NCI-H524 (cell line): ENCODE measurements at regions not wholly inside any gene's neighbourhood (a gene's known extent, or its start where the extent isn't known, plus 50 kb on each side); places are given as distances from the start of the nearest gene placed in this dataset.
A peak's percentile ranks its signal among the peaks of the same experiment; 100 is the strongest.

ENCODE experiments used
- DNase-seq, 2 experiments: peaks; one replicate each; lab custom pipeline; 2025; lab: John Stamatoyannopoulos, UW

- DNase-seq = no peak
These were observed 128.2 kb upstream of the IRX4 start for GRCh38 chr5:2010940-2011339.

DNA sequence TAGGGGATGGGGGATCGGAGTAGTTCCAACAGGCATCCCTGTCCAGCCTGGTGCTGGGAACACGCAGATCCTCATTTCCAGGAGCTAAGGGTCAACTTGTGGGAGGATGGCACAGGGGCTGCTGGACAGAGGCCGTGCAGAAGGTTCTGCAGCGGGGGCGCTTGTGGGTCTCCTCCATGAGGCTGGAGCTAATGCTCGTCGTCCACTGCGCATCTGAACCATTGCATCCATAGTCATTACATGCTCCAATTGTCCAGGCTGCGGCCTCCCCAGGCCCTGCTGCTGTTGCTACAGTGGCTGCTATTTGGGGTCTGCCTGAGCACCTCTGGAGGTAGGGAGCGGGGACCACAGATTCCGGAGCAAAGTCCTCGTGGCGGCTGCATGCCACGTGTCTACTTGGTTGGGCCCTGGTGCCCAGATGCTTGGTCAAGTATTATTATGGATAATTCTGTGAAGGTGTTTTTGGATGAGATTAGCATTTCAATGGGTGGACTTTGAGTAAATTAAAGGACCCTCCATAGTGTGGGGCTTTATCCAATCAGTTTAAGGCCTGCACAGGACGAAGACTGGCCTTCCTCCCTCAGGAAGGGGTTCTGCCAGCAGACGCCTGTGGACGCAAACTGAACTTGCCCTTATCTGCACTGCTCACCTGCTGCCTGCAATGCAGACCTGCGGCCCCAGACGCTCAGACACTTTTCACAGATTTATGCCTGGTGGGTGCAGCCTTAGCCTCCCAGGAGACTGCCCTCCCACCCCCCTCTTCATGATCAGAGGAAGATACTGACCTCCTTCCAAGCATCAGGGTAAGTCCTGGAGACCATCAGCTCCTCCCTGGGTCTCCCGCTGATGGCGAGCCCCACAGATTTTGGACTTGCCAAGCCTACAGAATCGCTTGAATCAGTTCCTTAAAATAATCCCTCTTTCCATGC is 127.5 kb upstream of the IRX4 start:
- DNase-seq = no peak

DNA sequence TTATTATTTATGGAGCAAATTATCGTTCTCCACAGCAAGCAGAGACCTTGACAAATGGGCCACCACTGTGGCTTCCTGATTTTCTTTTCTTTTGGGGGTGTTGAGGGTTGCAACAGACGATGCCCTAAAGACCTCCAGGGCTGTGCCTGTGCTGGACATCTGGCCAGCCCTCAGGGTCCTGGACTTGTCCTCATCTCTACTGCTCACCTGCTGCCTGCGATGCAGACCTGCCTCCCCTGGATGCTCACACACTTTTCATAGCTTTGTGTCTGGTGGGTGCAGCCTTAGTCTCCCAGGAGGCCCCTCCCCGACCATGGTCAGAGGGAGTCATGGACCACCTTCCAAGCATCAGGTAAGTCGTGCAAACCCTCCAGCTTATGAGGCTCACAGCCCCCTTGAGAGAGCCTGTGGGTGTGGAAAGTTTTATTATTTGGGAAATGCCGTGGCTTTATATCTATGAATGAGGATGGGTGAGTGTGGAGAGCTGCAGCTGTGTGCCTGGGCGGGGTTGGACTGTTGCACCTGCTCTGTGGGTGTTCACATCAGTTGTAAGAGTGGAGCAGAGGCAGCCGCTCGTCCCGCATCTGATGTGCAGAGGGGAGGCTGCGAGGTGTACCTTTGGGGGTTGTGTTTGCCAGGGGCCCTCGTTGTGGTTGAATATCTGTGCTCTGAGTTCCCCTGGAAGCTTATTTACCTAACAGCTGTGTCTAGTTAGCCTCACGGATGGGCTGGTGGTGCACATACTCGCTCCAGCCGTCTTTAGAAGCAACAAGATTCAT is 126.3 kb upstream of the IRX4 start:
- no peak for DNase-seq

- DNase-seq = no peak
These were observed 125.3 kb upstream of the IRX4 start for GRCh38 chr5:2007878-2008501.

- peak in 1 of 2 experiments; percentile 30 for DNase-seq
These were observed 124.8 kb upstream of the IRX4 start for GRCh38 chr5:2007496-2007877.

- no peak for DNase-seq
These were observed 124.2 kb upstream of the IRX4 start for GRCh38 chr5:2006971-2007291.

- peak in 1 of 2 experiments; percentile 53 for DNase-seq
These were observed 123.7 kb upstream of the IRX4 start for GRCh38 chr5:2006193-2006970.

DNA sequence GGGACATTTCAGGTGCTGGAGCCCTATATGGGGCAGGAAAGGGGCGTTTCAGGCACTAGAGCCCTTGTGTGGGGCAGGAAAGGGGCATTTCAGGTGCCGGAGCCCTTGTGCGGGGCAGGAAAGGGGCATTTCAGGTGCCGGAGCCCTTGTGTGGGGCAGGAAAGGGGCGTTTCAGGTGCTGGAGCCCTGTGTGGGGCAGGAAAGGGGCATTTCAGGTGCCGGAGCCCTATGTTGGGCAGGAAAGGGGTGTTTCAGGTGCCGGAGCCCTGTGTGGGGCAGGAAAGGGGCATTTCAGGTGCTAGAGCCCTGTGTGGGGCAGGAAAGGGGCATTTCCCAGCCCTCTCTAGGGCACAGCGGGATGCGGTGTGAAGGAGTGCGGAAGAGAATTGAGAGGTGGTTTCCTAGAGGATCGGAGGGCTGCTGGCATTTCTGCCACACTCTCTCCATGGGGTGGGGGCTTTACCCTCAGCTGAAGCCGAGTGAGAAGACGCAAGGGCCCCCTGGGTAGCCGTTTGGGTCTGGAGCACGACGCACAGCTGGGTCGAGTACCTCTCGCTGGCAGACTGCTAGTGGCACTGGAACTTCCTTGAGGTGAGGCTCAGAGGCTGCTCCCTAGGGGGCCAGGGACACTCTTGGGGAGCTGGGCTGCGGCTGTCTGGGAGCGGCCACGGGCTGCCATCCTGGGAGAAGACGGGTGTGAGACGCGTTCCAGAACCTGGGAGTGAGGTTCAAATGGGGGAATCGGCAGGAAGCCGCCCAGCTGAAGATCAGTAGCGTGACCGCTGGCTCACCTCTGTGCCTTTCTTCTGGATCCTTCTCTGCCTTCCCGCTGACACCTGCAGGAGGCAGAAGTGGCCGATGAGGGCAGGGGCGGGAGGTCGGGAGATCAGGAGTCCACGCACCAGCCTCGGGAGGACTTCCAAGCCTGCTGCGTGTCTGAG is 122.6 kb upstream of the IRX4 start:
- no peak for DNase-seq

DNA sequence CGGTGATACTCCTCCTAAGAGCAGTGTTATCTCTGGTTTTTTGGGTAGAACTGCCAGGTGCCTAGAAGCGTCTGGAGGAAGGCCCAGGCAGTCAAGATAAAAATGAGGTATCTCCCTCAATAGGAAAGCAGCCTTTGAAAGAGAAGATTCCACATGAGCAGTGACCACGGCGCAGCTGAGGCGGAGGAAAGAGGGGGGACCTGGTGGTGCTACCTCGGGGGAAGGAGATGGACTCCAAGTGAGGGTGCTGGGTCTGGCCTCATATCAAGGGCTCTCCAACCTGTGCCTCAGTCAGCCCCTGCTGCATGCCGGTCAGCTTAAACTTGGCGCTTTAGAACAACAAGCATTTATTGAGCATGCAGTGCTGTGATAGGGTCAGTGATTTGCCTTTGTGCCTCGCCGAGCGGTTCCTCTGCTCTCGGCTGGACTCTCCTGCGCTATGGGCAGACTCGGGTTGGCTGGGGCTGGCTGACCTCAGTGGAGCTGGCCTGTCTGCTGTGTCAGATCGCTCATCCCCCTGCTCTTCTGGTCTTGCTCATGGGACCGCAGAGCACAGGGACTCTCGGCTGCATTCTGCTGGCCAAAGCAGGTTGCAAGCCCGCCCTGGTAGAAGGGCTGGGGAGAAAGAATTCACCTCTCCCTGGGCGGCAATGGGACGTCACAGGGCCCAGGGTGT is 121.1 kb upstream of the IRX4 start:
- no peak for DNase-seq

DNA sequence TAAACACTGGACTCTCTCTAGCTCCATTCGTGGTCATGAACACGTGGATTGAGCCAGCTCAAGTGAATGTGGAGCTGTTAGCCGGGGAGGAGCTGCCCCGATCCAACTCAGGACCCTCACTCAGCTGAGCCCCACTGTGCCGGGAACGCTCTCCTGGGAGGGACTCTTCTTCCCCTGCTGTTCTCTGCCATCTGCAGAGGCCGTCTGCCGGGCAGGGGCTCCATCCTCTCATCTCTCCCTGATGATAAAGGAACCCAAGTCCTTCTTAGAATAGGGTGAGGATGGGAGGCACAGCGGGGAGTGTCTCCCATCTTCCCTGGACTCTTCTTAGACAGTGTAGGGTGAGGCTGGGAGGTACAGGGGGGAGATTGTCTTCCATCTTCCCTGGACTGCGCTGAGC is 120.5 kb upstream of the IRX4 start:
- DNase-seq = no peak

GRCh38 chr5:2001300-2001699 is 118.6 kb upstream of the IRX4 start:
- no peak for DNase-seq

GRCh38 chr5:2000591-2000990 is 117.9 kb upstream of the IRX4 start:
- DNase-seq = no peak

- DNase-seq = no peak
These were observed 117.1 kb upstream of the IRX4 start for GRCh38 chr5:1999794-2000193.

DNA sequence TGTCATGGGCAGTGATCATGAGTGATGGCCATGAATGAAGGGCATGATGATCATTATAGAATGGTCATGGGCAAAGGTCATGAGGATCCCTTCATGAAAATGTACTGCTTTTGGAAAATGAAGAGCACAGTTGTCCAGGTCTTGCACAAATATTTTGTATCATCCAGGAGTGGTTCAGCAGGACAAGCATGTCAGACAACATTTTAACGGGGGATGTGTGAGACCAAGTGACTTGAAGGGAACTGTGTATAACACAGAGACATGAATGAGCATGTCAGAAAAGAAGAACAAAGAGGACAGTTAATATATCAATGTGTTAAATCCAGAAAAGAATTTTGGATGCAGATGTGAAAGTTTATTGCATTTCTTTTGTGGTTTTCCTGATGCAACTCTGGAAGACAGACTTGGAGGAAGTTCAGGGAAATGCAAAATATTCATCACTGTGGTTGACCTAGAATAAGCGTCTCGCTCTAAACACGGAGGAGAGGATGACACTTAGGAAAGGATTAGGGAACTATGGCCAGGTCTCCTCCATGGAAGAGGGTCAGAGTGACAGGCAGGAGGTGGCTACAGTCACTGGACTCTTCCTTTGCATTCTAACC is 116.1 kb upstream of the IRX4 start:
- no peak for DNase-seq

DNA sequence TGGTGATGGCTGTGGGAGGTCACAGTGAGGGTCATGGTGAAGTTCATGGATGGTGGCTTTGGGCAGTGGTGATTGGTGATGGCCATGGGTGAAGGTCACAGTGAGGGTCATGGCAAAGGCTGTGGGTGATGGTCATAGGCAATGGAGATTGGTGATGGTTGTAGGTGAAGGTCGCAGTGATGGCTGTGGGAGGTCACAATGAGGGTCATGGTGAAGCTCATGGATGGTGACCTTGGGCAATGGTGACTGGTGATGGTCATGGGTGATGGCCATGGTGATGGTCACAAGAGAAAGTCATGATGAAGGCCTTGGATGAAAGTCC is 115.6 kb upstream of the IRX4 start:
- no peak for DNase-seq

DNA sequence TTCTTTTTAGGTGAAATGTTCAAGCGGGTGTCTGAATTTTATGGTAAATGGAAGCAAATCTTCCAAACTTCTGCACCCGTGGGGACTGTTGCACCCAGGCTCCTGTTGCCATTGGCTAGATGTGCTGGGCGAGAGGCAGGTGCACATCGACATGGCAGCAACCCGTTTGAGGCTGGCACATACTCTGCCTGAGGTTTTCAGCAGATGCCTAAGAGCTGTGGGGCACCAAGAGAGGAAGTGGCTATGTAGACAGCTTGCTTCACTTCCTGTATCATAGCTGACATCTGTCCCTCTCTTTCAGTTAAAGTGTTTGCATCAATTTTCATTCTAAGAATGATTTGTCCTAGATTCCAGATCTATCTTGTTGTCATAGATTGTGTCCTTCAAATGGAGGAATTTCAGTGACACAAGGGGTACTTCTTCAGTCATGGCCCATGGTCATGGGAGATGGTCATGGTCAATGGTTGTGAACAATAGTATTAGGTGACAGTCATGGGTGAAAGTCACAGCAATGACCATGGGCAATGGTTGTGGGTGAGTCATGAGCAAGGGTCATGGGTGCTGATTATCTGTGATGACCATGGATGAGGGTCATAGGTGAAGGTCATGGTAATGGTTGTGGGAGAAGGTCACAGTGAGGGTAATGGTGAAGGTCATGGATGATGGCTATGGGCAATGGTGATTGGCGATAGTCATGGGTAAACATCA is 115.1 kb upstream of the IRX4 start:
- no peak for DNase-seq

DNA sequence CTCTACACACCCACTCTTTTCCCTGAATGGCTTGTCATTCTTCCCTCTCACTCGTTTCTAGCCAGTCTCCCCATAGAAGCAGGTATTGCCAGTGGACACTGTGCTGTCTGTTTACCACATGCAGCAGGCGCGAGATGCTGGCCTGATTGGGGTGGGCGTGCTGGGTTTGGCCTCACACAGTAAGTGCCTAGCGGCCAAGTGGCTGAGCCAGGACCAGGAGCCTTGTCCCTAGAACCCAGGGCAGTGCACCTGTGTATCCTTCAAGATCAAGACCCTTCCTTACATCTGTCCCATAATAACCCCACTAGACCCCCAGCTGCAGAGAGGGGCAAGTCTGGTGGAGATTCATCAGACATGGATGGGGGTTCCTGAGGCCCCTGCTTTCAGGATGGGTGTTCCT is 112.8 kb upstream of the IRX4 start:
- DNase-seq = no peak

GRCh38 chr5:1987471-1987870 is 104.7 kb upstream of the IRX4 start:
- DNase-seq = no peak

- DNase-seq = no peak
These were observed 103.1 kb upstream of the IRX4 start for GRCh38 chr5:1985781-1986180.
